H9 (cell line): ENCODE measurements at regions not wholly inside any gene's neighbourhood (a gene's known extent, or its start where the extent isn't known, plus 50 kb on each side); places are given as distances from the start of the nearest gene placed in this dataset.

Experiments used
- DNase-seq: peaks from one replicate; pipeline ENCODE4 v3.0.0-alpha.2; 2017
- H2AFZ ChIP-seq: one replicate; pipeline ENCODE4 v1.6.1; 2013; ENCODE audit warnings: mild to moderate bottlenecking, low read length, control low read depth, moderate library complexity
- H2AK5ac ChIP-seq: 2 replicates; pipeline ENCODE4 v1.6.1; 2013; ENCODE audit warnings: low read length, control low read depth, mixed read lengths; ENCODE audit not compliant: insufficient read length
- H2BK120ac ChIP-seq: one replicate; pipeline ENCODE4 v1.6.1; 2013; ENCODE audit warnings: low read depth, mild to moderate bottlenecking, low read length, control low read depth, inconsistent platforms; ENCODE audit not compliant: poor library complexity, severe bottlenecking
- H2BK12ac ChIP-seq: 2 replicates; pipeline ENCODE4 v1.6.1; 2013; ENCODE audit warnings: low read length, control low read depth, mixed read lengths, low read depth; ENCODE audit not compliant: insufficient read length
- H2BK15ac ChIP-seq: 2 replicates; pipeline ENCODE4 v1.6.1; 2013; ENCODE audit warnings: low read depth, low read length, control low read depth
- H2BK20ac ChIP-seq: one replicate; pipeline ENCODE4 v1.6.1; 2013; ENCODE audit warnings: low read depth, mild to moderate bottlenecking, low read length, control low read depth, inconsistent platforms; ENCODE audit not compliant: poor library complexity, severe bottlenecking
- H2BK5ac ChIP-seq: 2 replicates; pipeline ENCODE4 v1.6.1; 2013; ENCODE audit warnings: low read length, control low read depth, mixed read lengths; ENCODE audit not compliant: insufficient read length
- H3K14ac ChIP-seq: 2 replicates; pipeline ENCODE4 v1.6.1; 2013; ENCODE audit warnings: low read length, control low read depth; ENCODE audit not compliant: insufficient read depth
- H3K18ac ChIP-seq: 2 replicates; pipeline ENCODE4 v1.6.1; 2013; ENCODE audit warnings: low read depth, mild to moderate bottlenecking, mixed read lengths, low read length, control low read depth; ENCODE audit not compliant: insufficient read length
- H3K23ac ChIP-seq: 2 replicates; pipeline ENCODE4 v1.6.1; 2013; ENCODE audit warnings: low read length, control low read depth, mixed read lengths, low read depth; ENCODE audit not compliant: insufficient read length
- H3K23me2 ChIP-seq: 2 replicates; pipeline ENCODE4 v1.6.1; 2013; ENCODE audit warnings: low read depth, mild to moderate bottlenecking, mixed read lengths, low read length, control low read depth; ENCODE audit not compliant: insufficient read length, poor library complexity, severe bottlenecking
- H3K27ac ChIP-seq: 2 replicates; pipeline ENCODE4 v1.5.1; 2013; ENCODE audit warnings: low read length, control low read depth, mixed read lengths, low read depth; ENCODE audit not compliant: insufficient read length
- H3K27me3 ChIP-seq: 2 replicates; pipeline ENCODE4 v1.6.1; 2013; ENCODE audit warnings: low read length, control low read depth, inconsistent platforms; ENCODE audit not compliant: insufficient read depth
- H3K4ac ChIP-seq: 2 replicates; pipeline ENCODE4 v1.6.1; 2013; ENCODE audit warnings: low read depth, mild to moderate bottlenecking, control low read depth, inconsistent platforms, low read length, moderate library complexity
- H3K4me1 ChIP-seq: 2 replicates; pipeline ENCODE4 v1.6.1; 2013; ENCODE audit warnings: low read length, control low read depth, inconsistent platforms; ENCODE audit not compliant: insufficient read depth
- H3K4me2 ChIP-seq: 2 replicates; pipeline ENCODE4 v1.6.1; 2013; ENCODE audit warnings: low read length, control low read depth, mixed read lengths; ENCODE audit not compliant: insufficient read length, insufficient read depth
- H3K56ac ChIP-seq: 2 replicates; pipeline ENCODE4 v1.6.1; 2013; ENCODE audit warnings: low read depth, mild to moderate bottlenecking, mixed read lengths, low read length, control low read depth; ENCODE audit not compliant: insufficient read length
- H3K79me1 ChIP-seq: 2 replicates; pipeline ENCODE4 v1.6.1; 2013; ENCODE audit warnings: low read depth, mild to moderate bottlenecking, moderate library complexity, low read length, control low read depth, inconsistent platforms; ENCODE audit not compliant: insufficient read depth, poor library complexity, severe bottlenecking
- H3K79me2 ChIP-seq: 2 replicates; pipeline ENCODE4 v1.6.1; 2013; ENCODE audit warnings: low read length, control low read depth, inconsistent platforms; ENCODE audit not compliant: insufficient read depth
- H3K9ac ChIP-seq: 2 replicates; pipeline ENCODE4 v1.6.1; 2013; ENCODE audit warnings: low read length, control low read depth, mixed read lengths; ENCODE audit not compliant: insufficient read length; ENCODE audit errors: extremely low read depth
- H3K9me3 ChIP-seq: one replicate; pipeline ENCODE4 v1.6.1; 2013; ENCODE audit warnings: low read depth, low read length, inconsistent platforms; ENCODE audit not compliant: control insufficient read depth
- H3T11ph ChIP-seq: one replicate; pipeline ENCODE4 v1.6.1; 2013; ENCODE audit warnings: mild to moderate bottlenecking, low read length, control low read depth, inconsistent platforms
- H4K20me1 ChIP-seq: one replicate; pipeline ENCODE4 v1.6.1; 2013; ENCODE audit not compliant: control insufficient read depth, insufficient read length, insufficient read depth
- H4K5ac ChIP-seq: 2 replicates; pipeline ENCODE4 v1.6.1; 2013; ENCODE audit warnings: low read depth, mild to moderate bottlenecking, mixed read lengths, low read length, control low read depth; ENCODE audit not compliant: insufficient read length
- H4K8ac ChIP-seq: replicated peaks from 2 replicates; pipeline ENCODE4 v1.6.1; 2013; ENCODE audit warnings: low read length, control low read depth, mixed read lengths, low read depth; ENCODE audit not compliant: insufficient read length
- H4K91ac ChIP-seq: 2 replicates; pipeline ENCODE4 v1.6.1; 2013; ENCODE audit warnings: low read depth, mild to moderate bottlenecking, moderate library complexity, mixed read lengths, low read length, control low read depth; ENCODE audit not compliant: insufficient read length
- H3K27ac Mint-ChIP-seq, 3 experiments: 2 replicates in 2 of 3; 3 replicates in 1 of 3; pipeline ENCODE4 v1.8.0; 2020 to 2021; ENCODE audit warnings: mixed read lengths in 3 of 3, mild to moderate bottlenecking in 1 of 3, moderate library complexity in 1 of 3
- H3K27me3 Mint-ChIP-seq: 2 replicates; pipeline ENCODE4 v1.8.0; 2021; ENCODE audit warnings: low read depth, mild to moderate bottlenecking, moderate library complexity, mixed read lengths
- H3K36me3 Mint-ChIP-seq, 3 experiments: 2 replicates in 2 of 3; 3 replicates in 1 of 3; pipeline ENCODE4 v1.8.0; 2020 to 2021; ENCODE audit warnings: low read depth in 3 of 3, mixed read lengths in 3 of 3; ENCODE audit not compliant: insufficient read depth in 1 of 3
- H3K4me1 Mint-ChIP-seq, 2 experiments: 2 replicates each; pipeline ENCODE4 v1.8.0; 2020; ENCODE audit warnings: mixed read lengths in 2 of 2
- H3K4me3 Mint-ChIP-seq, 2 experiments: 2 replicates in 1 of 2; 3 replicates in 1 of 2; pipeline ENCODE4 v1.8.0; 2020 to 2021; ENCODE audit warnings: mild to moderate bottlenecking in 2 of 2, mixed read lengths in 2 of 2, moderate library complexity in 1 of 2
- H3K9me3 Mint-ChIP-seq, 2 experiments: 2 replicates in 1 of 2; 3 replicates in 1 of 2; pipeline ENCODE4 v1.8.0; 2020; ENCODE audit warnings: mild to moderate bottlenecking in 2 of 2, mixed read lengths in 2 of 2, moderate library complexity in 1 of 2
- WGBS: extraction: QIAGEN DNeasy Blood & Tissue Kit; methylation state at CpG from one replicate; pipeline ENCODE4 v1.1.7; 2013; ENCODE audit warnings: missing lambda C conversion rate, low lambda C conversion rate, mixed read lengths; ENCODE audit not compliant: insufficient read length; ENCODE audit errors: extremely low coverage; 5-methylcytosine and 5-hydroxymethylcytosine counted together
- TF ChIP-seq, protein P1 (sequence below): fragments of 200-600 bp; sonication (generic); conservative IDR thresholded peaks from 3 replicates; pipeline ENCODE4 v1.8.0; 2021; ENCODE audit warnings: antibody characterized with exemption, mild to moderate bottlenecking

DNA sequence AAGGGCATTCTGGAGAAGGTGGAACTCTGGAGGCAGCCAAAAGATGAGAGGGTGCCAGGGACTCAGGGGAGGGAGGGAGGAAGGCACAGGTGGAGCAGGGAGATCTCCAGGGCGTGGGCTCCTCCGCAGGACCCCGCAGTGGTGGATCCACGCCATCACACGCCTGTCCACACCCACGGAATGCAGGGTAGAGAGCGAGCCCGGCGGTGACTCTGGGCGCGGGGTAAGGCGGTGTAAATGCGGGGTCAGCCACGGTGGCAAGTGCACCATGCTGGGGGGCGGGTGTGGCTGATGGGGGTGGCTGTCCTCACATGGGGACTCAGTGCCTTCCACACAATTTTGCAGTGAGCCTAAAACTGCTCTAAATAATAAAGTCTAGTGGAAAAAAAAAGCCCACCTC is 105.1 kb upstream of the TTC34 start:
- H3K79me2 ChIP-seq = no peaks in the 10 kb centered on the region
- H3K36me3 Mint-ChIP-seq = peaks cover 0 to 36% (median 8%) of the 10 kb centered on the region in 3 experiments; a peak in 3 of 7 replicates
- peaks cover 89% of the 10 kb centered on the region for H3K9me3 ChIP-seq
- H3K27ac Mint-ChIP-seq = no peak overlapping the region; a peak in 1 of 7 replicates
- H3K27me3 ChIP-seq = no peaks in the 10 kb centered on the region
- no peak overlapping the region for H2BK12ac ChIP-seq
- no peak overlapping the region for H3K4me3 Mint-ChIP-seq
- H2AK5ac ChIP-seq = no peak overlapping the region
- no peak overlapping the region for H2AFZ ChIP-seq
- no peaks in the 10 kb centered on the region for H3K23me2 ChIP-seq
- peaks cover 6% of the 10 kb centered on the region for H3K27me3 Mint-ChIP-seq
- H3K79me1 ChIP-seq = no peaks in the 10 kb centered on the region
- H4K8ac ChIP-seq = no peak overlapping the region
- H3K4me1 ChIP-seq = no peaks in the 10 kb centered on the region
- H3T11ph ChIP-seq = no peak overlapping the region
- H3K27ac ChIP-seq = no peak overlapping the region
- H3K4ac ChIP-seq = no peak overlapping the region
- H2BK120ac ChIP-seq = no peak overlapping the region
- no peak overlapping the region for H3K4me2 ChIP-seq
- H3K14ac ChIP-seq = no peak overlapping the region
- no peak overlapping the region for H2BK15ac ChIP-seq
- DNase-seq = no peak
- H3K9me3 Mint-ChIP-seq = peaks cover 12 to 68% of the 10 kb centered on the region in 2 experiments
- H3K23ac ChIP-seq = no peak overlapping the region
- no peak overlapping the region for H4K91ac ChIP-seq
- H3K56ac ChIP-seq = no peak overlapping the region
- no peaks in the 10 kb centered on the region for H4K20me1 ChIP-seq
- no peak overlapping the region for H2BK5ac ChIP-seq
- no peak overlapping the region for H4K5ac ChIP-seq
- no peak overlapping the region for H3K18ac ChIP-seq
- no peak overlapping the region for H2BK20ac ChIP-seq
- no CpG with 5 or more reads among the region's 15 CpGs for WGBS
- H3K9ac ChIP-seq = no peak overlapping the region
- H3K4me1 Mint-ChIP-seq = no peaks in the 10 kb centered on the region
- TF ChIP-seq, protein P1, sequence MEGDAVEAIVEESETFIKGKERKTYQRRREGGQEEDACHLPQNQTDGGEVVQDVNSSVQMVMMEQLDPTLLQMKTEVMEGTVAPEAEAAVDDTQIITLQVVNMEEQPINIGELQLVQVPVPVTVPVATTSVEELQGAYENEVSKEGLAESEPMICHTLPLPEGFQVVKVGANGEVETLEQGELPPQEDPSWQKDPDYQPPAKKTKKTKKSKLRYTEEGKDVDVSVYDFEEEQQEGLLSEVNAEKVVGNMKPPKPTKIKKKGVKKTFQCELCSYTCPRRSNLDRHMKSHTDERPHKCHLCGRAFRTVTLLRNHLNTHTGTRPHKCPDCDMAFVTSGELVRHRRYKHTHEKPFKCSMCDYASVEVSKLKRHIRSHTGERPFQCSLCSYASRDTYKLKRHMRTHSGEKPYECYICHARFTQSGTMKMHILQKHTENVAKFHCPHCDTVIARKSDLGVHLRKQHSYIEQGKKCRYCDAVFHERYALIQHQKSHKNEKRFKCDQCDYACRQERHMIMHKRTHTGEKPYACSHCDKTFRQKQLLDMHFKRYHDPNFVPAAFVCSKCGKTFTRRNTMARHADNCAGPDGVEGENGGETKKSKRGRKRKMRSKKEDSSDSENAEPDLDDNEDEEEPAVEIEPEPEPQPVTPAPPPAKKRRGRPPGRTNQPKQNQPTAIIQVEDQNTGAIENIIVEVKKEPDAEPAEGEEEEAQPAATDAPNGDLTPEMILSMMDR = no peak
